ENCODE measurements at regions not wholly inside any gene's neighbourhood (a gene's known extent, or its start where the extent isn't known, plus 50 kb on each side); places are given as distances from the start of the nearest gene placed in this dataset.

DNA sequence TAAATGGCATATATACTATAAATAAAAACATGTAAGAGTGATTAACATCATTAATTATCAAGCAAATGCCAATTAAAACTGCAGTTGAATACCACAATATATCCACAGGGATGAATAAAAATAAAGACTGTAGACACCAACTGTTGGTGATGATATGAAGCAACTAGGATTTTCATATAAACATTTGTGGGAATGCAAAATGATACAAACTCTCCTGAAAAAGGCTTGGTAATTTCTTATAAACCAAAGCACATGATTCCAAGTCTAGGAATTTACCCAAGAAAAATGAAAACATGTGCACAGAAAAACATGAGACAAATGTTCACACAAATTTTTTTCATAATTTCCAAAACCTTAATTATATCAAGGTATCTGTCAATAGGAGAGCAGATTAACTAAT is 448.1 kb downstream of the ETV1 start:
- TF ChIP-seq ZNF70 (CRISPR knock-in tag; IDR thresholded peaks at IDR 0.05) = no peak
- no peak for TF ChIP-seq PATZ1 (CRISPR knock-in tag; IDR thresholded peaks at IDR 0.05; ENCODE audit: borderline replicate concordance)
- TF ChIP-seq, protein P1, sequence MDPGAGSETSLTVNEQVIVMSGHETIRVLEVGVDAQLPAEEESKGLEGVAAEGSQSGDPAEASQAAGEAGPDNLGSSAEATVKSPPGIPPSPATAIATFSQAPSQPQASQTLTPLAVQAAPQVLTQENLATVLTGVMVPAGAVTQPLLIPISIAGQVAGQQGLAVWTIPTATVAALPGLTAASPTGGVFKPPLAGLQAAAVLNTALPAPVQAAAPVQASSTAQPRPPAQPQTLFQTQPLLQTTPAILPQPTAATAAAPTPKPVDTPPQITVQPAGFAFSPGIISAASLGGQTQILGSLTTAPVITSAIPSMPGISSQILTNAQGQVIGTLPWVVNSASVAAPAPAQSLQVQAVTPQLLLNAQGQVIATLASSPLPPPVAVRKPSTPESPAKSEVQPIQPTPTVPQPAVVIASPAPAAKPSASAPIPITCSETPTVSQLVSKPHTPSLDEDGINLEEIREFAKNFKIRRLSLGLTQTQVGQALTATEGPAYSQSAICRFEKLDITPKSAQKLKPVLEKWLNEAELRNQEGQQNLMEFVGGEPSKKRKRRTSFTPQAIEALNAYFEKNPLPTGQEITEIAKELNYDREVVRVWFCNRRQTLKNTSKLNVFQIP (CRISPR knock-in tag; IDR thresholded peaks at IDR 0.05; ENCODE audit: borderline replicate concordance, low read depth) = no peak
- TF ChIP-seq, protein P2, sequence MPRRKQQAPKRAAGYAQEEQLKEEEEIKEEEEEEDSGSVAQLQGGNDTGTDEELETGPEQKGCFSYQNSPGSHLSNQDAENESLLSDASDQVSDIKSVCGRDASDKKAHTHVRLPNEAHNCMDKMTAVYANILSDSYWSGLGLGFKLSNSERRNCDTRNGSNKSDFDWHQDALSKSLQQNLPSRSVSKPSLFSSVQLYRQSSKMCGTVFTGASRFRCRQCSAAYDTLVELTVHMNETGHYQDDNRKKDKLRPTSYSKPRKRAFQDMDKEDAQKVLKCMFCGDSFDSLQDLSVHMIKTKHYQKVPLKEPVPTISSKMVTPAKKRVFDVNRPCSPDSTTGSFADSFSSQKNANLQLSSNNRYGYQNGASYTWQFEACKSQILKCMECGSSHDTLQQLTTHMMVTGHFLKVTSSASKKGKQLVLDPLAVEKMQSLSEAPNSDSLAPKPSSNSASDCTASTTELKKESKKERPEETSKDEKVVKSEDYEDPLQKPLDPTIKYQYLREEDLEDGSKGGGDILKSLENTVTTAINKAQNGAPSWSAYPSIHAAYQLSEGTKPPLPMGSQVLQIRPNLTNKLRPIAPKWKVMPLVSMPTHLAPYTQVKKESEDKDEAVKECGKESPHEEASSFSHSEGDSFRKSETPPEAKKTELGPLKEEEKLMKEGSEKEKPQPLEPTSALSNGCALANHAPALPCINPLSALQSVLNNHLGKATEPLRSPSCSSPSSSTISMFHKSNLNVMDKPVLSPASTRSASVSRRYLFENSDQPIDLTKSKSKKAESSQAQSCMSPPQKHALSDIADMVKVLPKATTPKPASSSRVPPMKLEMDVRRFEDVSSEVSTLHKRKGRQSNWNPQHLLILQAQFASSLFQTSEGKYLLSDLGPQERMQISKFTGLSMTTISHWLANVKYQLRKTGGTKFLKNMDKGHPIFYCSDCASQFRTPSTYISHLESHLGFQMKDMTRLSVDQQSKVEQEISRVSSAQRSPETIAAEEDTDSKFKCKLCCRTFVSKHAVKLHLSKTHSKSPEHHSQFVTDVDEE (CRISPR knock-in tag; IDR thresholded peaks at IDR 0.05) = no peak
- TF ChIP-seq OSR1 (CRISPR knock-in tag; IDR thresholded peaks at IDR 0.05) = no peak
- TF ChIP-seq CSDC2 (CRISPR knock-in tag; IDR thresholded peaks at IDR 0.05) = no peak
- no peak for TF ChIP-seq CREB5 (CRISPR knock-in tag; IDR thresholded peaks at IDR 0.05; ENCODE audit: low read depth)
- no peak for TF ChIP-seq ZFP3 (CRISPR knock-in tag; IDR thresholded peaks at IDR 0.05)
- TF ChIP-seq ZNF8 (CRISPR knock-in tag; IDR thresholded peaks at IDR 0.05) = no peak

Measured in SK-N-SH treated with all-trans-retinoic acid at 6 μM for 48 hours (cell line).